Body of pancreas (tissue), 4 donors: ENCODE measurements at regions not wholly inside any gene's neighbourhood (a gene's known extent, or its start where the extent isn't known, plus 50 kb on each side); places are given as distances from the start of the nearest gene placed in this dataset.

ENCODE experiments used
- POLR2A ChIP-seq, 3 donors: fragments of 450-650 bp; IDR thresholded peaks; one replicate each; pipeline ENCODE4 v1.6.1; 2016; ENCODE audit warnings: antibody characterized with exemption in 3 of 3, mild to moderate bottlenecking in 2 of 3
- TF ChIP-seq, protein P1 (sequence below), 7 experiments: fragments of 450-650 bp in 4 of 7; fragments of 200-600 bp in 3 of 7; sonication (generic) in 3 of 7; IDR thresholded peaks; one replicate each; pipeline ENCODE4 v1.5.1; 2016 to 2019; ENCODE audit warnings: antibody characterized with exemption in 7 of 7

DNA sequence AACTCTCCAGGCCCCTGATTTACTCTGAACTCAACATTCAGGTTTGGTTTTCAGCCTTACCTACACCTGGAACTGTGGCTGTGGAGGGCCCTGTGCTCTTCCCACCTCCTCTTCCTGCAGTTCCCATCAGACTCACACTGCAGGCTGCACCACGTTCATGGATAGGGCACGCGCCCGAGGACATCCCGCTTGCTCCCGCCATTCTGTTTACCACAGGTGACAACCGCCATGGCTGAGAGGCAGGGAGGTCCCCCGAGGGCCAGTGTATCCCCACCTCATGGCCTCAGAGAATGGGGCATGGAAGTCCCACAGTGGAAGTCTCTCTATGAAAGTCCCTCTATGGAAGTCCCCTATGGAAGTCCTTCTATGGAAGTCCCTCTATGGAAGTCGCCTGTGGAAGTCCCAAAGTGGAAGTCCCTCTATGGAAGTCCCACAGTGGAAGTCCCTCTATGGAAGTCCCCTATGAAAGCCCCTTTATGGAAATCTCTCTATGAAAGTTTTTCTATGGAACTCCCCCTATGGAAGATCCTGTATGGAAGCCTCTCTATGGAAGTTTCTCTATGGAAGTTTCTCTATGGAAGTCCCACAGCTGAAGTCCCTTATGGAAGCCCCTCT is 358.4 kb upstream of the SALL3 start:
- TF ChIP-seq, protein P1, sequence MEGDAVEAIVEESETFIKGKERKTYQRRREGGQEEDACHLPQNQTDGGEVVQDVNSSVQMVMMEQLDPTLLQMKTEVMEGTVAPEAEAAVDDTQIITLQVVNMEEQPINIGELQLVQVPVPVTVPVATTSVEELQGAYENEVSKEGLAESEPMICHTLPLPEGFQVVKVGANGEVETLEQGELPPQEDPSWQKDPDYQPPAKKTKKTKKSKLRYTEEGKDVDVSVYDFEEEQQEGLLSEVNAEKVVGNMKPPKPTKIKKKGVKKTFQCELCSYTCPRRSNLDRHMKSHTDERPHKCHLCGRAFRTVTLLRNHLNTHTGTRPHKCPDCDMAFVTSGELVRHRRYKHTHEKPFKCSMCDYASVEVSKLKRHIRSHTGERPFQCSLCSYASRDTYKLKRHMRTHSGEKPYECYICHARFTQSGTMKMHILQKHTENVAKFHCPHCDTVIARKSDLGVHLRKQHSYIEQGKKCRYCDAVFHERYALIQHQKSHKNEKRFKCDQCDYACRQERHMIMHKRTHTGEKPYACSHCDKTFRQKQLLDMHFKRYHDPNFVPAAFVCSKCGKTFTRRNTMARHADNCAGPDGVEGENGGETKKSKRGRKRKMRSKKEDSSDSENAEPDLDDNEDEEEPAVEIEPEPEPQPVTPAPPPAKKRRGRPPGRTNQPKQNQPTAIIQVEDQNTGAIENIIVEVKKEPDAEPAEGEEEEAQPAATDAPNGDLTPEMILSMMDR (IDR thresholded peaks at IDR 0.05): no peak
- TF ChIP-seq POLR2A (IDR thresholded peaks at IDR 0.05): no peak
